KMS-11 (cell line): ENCODE measurements at regions not wholly inside any gene's neighbourhood (a gene's known extent, or its start where the extent isn't known, plus 50 kb on each side); places are given as distances from the start of the nearest gene placed in this dataset.

Experiments
- H2AFZ ChIP-seq: fragments of 200-600 bp; sonication (generic); 2 replicates; pipeline ENCODE4 v1.6.1; 2016; ENCODE audit warnings: antibody characterized with exemption, mixed run types, low read depth
- H3K27ac ChIP-seq: fragments of 200-600 bp; sonication (generic); 2 replicates; pipeline ENCODE4 v1.6.1; 2016; ENCODE audit warnings: mild to moderate bottlenecking, mixed run types
- H3K27me3 ChIP-seq: fragments of 200-600 bp; sonication (generic); 2 replicates; pipeline ENCODE4 v1.6.1; 2017; ENCODE audit warnings: mild to moderate bottlenecking, low read depth, mixed run types, moderate library complexity; ENCODE audit not compliant: insufficient read depth
- H3K36me3 ChIP-seq: fragments of 200-600 bp; sonication (generic); 2 replicates; pipeline ENCODE4 v1.6.1; 2017; ENCODE audit warnings: mild to moderate bottlenecking, mixed run types; ENCODE audit not compliant: insufficient read depth
- H3K4me1 ChIP-seq: fragments of 200-600 bp; sonication (generic); 2 replicates; pipeline ENCODE4 v1.6.1; 2016; ENCODE audit warnings: mild to moderate bottlenecking, low read depth, mixed run types; ENCODE audit not compliant: poor library complexity, severe bottlenecking
- H3K4me2 ChIP-seq: fragments of 200-600 bp; sonication (generic); 2 replicates; pipeline ENCODE4 v1.7.0; 2016; ENCODE audit warnings: mild to moderate bottlenecking, mixed run types
- H3K4me3 ChIP-seq: fragments of 200-600 bp; sonication (generic); IDR thresholded peaks from 2 replicates; pipeline ENCODE4 v1.6.1; 2017; ENCODE audit warnings: low read depth, low read length, mixed read lengths; ENCODE audit not compliant: insufficient read depth
- H3K79me2 ChIP-seq: fragments of 200-600 bp; sonication (generic); 2 replicates; pipeline ENCODE4 v1.6.1; 2016; ENCODE audit warnings: low read depth, mixed run types; ENCODE audit not compliant: insufficient read depth
- H3K9ac ChIP-seq: fragments of 200-600 bp; sonication (generic); 2 replicates; pipeline ENCODE4 v1.6.1; 2016; ENCODE audit warnings: mild to moderate bottlenecking, mixed run types
- H4K20me1 ChIP-seq: fragments of 200-600 bp; sonication (generic); 2 replicates; pipeline ENCODE4 v1.6.1; 2016; ENCODE audit warnings: mild to moderate bottlenecking, mixed run types; ENCODE audit not compliant: insufficient read depth
- TF ChIP-seq, protein P1 (sequence below): fragments of 200-600 bp; sonication (generic); conservative IDR thresholded peaks from 2 replicates; pipeline ENCODE4 v1.6.1; 2017; ENCODE audit warnings: low read depth, mild to moderate bottlenecking, antibody characterized with exemption, low read length, moderate library complexity, mixed read lengths

GRCh38 chr2:198664321-198664720, 793.4 kb downstream of the SATB2 start:
- Histone ChIP-seq H3K27me3 (no peaks in the 10 kb centered on the region), H3K79me2 (no peaks in the 10 kb centered on the region), H4K20me1 (no peaks in the 10 kb centered on the region), H3K9ac (no peak overlapping the region), H2AFZ (no peak overlapping the region), H3K4me3 (no peak overlapping the region), H3K4me2 (no peak overlapping the region), H3K4me1 (no peaks in the 10 kb centered on the region), H3K27ac (no peak overlapping the region), H3K36me3 (no peaks in the 10 kb centered on the region)
- TF ChIP-seq, protein P1, sequence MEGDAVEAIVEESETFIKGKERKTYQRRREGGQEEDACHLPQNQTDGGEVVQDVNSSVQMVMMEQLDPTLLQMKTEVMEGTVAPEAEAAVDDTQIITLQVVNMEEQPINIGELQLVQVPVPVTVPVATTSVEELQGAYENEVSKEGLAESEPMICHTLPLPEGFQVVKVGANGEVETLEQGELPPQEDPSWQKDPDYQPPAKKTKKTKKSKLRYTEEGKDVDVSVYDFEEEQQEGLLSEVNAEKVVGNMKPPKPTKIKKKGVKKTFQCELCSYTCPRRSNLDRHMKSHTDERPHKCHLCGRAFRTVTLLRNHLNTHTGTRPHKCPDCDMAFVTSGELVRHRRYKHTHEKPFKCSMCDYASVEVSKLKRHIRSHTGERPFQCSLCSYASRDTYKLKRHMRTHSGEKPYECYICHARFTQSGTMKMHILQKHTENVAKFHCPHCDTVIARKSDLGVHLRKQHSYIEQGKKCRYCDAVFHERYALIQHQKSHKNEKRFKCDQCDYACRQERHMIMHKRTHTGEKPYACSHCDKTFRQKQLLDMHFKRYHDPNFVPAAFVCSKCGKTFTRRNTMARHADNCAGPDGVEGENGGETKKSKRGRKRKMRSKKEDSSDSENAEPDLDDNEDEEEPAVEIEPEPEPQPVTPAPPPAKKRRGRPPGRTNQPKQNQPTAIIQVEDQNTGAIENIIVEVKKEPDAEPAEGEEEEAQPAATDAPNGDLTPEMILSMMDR: no peak

- Histone ChIP-seq H3K4me3 (no peak overlapping the region), H3K9ac (no peak overlapping the region), H3K79me2 (no peaks in the 10 kb centered on the region), H3K4me1 (no peaks in the 10 kb centered on the region), H3K27ac (no peak overlapping the region), H4K20me1 (no peaks in the 10 kb centered on the region), H3K27me3 (no peaks in the 10 kb centered on the region), H3K4me2 (no peak overlapping the region), H2AFZ (no peak overlapping the region), H3K36me3 (no peaks in the 10 kb centered on the region)
- TF ChIP-seq, protein P1: no peak
Observed at GRCh38 chr2:198662905-198663304, 794.8 kb downstream of the SATB2 start.

DNA sequence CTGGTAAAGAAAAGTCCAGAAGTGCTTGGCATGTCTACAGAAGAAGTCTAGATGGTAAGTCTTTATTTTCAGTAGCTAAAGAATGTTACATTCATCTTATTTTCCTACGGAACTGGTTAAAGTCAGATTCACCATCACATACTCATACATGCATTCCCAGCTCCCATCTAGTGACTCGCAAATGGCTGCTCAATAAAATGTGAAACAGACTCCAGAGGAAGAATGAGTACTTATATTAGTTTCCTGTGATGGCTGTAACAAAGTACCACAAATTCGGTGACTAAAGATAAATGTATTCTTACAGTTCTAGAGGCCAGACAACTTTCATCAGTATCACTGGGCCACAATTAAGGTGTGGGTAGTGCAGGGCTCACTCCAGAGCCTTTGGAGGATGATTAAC, 797.2 kb downstream of the SATB2 start:
- Histone ChIP-seq H3K9ac (no peak overlapping the region), H3K4me3 (no peak overlapping the region), H3K27me3 (no peaks in the 10 kb centered on the region), H2AFZ (no peak overlapping the region), H3K27ac (no peak overlapping the region), H3K79me2 (no peaks in the 10 kb centered on the region), H3K4me2 (no peak overlapping the region), H3K4me1 (no peaks in the 10 kb centered on the region), H3K36me3 (no peaks in the 10 kb centered on the region), H4K20me1 (no peaks in the 10 kb centered on the region)
- TF ChIP-seq, protein P1: no peak

DNA sequence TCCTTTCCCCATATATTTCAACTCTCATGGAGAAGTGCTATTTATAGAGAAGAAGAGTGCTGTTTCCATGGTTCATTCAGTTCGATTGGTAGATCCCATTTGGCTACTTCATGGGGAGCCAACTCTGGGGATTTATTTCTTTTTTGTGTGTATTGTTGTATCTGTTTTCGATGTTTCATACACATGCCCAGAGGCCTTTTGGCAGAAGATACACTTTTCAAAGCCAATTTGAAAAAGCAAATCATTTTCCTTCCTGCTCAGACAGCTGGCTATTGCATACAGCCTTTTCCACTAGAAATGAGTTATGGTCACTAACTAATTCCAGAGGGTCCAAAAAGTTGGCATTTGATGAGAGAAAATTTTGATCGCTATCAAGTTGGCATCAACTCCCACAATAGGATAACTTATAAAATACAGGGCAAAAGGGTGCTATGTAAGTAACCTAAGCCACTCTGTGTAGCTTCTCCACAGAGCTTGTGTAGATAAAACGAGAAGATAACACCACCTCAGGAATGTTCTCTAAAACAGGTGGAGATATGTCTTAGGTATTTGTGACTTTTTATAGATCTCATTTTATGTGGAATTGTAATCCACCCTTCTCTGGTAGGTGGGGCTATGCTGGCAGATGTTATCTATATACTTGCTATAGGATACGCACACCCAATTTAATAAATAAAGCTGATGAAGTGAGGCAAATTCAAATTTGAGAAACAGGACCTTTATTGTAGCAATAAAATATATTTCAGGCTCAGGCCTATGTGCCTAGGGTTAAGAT, 798.5 kb downstream of the SATB2 start:
- Histone ChIP-seq H3K4me3 (no peak overlapping the region), H4K20me1 (no peaks in the 10 kb centered on the region), H3K27me3 (no peaks in the 10 kb centered on the region), H3K9ac (no peak overlapping the region), H2AFZ (no peak overlapping the region), H3K36me3 (no peaks in the 10 kb centered on the region), H3K79me2 (no peaks in the 10 kb centered on the region), H3K4me2 (no peak overlapping the region), H3K27ac (no peak overlapping the region), H3K4me1 (no peaks in the 10 kb centered on the region)
- TF ChIP-seq, protein P1: no peak
